Progenitor cell of endocrine pancreas (in vitro differentiated cells): ENCODE measurements at regions not wholly inside any gene's neighbourhood (a gene's known extent, or its start where the extent isn't known, plus 50 kb on each side); places are given as distances from the start of the nearest gene placed in this dataset.

Experiments
- DNase-seq: peaks from one replicate; pipeline ENCODE4 v3.0.0; 2021; ENCODE audit warnings: low spot score; ENCODE audit not compliant: unreplicated experiment
- H3K27ac Mint-ChIP-seq: 2 replicates; pipeline ENCODE4 v1.8.0; 2021; ENCODE audit warnings: mild to moderate bottlenecking, moderate library complexity, mixed read lengths
- H3K27me3 Mint-ChIP-seq: 2 replicates; pipeline ENCODE4 v1.8.0; 2021; ENCODE audit warnings: mixed read lengths
- H3K36me3 Mint-ChIP-seq: 2 replicates; pipeline ENCODE4 v1.8.0; 2022; ENCODE audit warnings: mixed read lengths; ENCODE audit not compliant: insufficient read depth
- H3K4me1 Mint-ChIP-seq: 2 replicates; pipeline ENCODE4 v1.8.0; 2021; ENCODE audit warnings: low read depth, mixed read lengths
- H3K4me3 Mint-ChIP-seq: 2 replicates; pipeline ENCODE4 v1.8.0; 2021; ENCODE audit warnings: low read depth, mild to moderate bottlenecking, moderate library complexity, mixed read lengths
- H3K9me3 Mint-ChIP-seq: 2 replicates; pipeline ENCODE4 v1.8.0; 2021; ENCODE audit warnings: low read depth, mixed read lengths
- TF ChIP-seq, protein P1 (sequence below): fragments of 200-600 bp; sonication (generic); IDR thresholded peaks from one replicate; pipeline ENCODE4 v1.5.0; 2021; ENCODE audit warnings: antibody characterized with exemption, mild to moderate bottlenecking; ENCODE audit not compliant: unreplicated experiment

DNA sequence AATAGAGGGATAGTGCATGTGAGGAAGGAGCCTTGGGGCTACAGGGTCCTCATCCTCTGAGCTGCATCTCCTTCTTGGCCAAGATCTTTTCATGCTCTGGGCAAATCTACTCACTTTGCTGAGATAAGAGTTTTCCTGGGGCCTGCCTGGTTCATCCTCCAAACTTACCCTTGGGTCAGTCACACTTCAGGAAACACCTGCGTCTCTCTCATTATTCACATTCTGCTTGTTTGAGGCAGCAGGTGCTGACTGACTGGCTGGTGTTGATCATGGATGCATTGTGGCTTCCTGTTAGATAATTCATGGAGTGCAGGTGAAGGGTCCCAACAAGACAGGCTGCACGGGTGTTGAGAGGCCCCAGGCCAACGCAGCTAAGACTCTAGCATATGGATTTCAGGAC, 162.6 kb downstream of the SALL1 start:
- Mint-ChIP-seq H3K4me1 (no peaks in the 10 kb centered on the region), H3K4me3 (no peak overlapping the region)
- no peak for DNase-seq

DNA sequence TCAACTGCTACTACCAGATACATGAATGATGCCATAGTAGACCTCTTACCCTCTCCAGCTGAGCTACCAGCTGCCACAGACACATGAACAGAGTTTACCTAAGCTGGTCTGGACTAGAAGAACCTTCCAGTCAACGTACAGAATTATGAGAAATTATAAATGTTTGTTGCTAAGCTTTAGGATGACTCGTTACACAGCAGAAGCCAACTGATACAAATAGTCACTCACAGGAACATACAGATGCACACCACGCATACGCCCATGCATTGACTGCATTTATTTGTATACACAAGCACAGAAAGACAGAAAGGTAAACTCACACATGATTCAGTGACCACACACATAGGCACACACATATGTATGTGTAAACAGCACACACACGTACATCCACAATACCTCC, 164.6 kb downstream of the SALL1 start:
- no peak for DNase-seq
- Mint-ChIP-seq H3K4me1 (no peaks in the 10 kb centered on the region), H3K27ac (no peak overlapping the region), H3K9me3 (peaks cover 3% of the 10 kb centered on the region), H3K27me3 (peaks cover 23% of the 10 kb centered on the region), H3K36me3 (no peaks in the 10 kb centered on the region), H3K4me3 (no peak overlapping the region)
- TF ChIP-seq, protein P1, sequence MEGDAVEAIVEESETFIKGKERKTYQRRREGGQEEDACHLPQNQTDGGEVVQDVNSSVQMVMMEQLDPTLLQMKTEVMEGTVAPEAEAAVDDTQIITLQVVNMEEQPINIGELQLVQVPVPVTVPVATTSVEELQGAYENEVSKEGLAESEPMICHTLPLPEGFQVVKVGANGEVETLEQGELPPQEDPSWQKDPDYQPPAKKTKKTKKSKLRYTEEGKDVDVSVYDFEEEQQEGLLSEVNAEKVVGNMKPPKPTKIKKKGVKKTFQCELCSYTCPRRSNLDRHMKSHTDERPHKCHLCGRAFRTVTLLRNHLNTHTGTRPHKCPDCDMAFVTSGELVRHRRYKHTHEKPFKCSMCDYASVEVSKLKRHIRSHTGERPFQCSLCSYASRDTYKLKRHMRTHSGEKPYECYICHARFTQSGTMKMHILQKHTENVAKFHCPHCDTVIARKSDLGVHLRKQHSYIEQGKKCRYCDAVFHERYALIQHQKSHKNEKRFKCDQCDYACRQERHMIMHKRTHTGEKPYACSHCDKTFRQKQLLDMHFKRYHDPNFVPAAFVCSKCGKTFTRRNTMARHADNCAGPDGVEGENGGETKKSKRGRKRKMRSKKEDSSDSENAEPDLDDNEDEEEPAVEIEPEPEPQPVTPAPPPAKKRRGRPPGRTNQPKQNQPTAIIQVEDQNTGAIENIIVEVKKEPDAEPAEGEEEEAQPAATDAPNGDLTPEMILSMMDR, result no peak

More for the DNA sequence above, 162.6 kb downstream of the SALL1 start:
- TF ChIP-seq, protein P1, result no peak
- peaks cover 20% of the 10 kb centered on the region for H3K27me3 Mint-ChIP-seq
- H3K9me3 Mint-ChIP-seq, result peaks cover 3% of the 10 kb centered on the region
- H3K36me3 Mint-ChIP-seq, result no peaks in the 10 kb centered on the region
- no peak overlapping the region for H3K27ac Mint-ChIP-seq

DNA sequence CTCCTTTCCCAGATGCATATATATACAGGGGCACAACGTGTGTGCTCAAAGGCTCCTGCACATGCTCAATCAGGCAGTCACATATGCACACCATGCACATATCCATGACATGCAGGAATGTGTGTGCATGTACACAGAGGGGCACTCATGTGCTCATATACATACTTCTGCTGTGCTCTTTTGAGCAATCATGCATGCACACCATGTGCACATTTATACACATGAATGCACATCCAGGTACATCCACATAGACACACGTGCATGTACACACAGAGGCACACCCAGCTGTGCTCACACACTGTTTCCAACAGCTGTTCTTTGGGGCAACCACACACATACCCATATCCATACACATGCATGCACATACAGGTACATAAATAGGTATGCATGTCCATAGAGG, 165.3 kb downstream of the SALL1 start:
- Mint-ChIP-seq H3K4me1 (no peaks in the 10 kb centered on the region), H3K36me3 (no peaks in the 10 kb centered on the region), H3K4me3 (no peak overlapping the region), H3K9me3 (peaks cover 3% of the 10 kb centered on the region), H3K27ac (no peak overlapping the region), H3K27me3 (peaks cover 27% of the 10 kb centered on the region)
- DNase-seq, result no peak
- TF ChIP-seq, protein P1, result no peak

DNA sequence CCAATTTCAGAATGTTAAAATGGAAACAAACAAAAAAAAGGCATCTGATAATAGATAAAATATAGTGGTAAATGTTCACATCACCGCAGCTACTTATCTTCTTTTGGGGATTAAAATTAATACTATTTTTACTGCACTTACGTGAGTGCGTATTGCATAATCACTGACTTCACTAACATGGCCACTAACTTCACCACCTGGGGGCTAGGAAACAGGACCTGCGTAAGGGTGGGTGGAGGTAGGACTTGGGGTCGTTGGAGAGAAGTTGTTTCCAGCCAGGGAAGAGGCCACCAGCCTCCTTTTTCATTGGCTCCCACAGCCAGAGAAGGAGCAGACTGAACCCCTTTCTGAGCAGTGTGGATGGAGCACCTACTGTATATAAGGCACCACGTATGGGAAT, 166.4 kb downstream of the SALL1 start:
- Mint-ChIP-seq H3K27me3 (peaks cover 22% of the 10 kb centered on the region), H3K4me3 (no peak overlapping the region), H3K27ac (no peak overlapping the region), H3K4me1 (no peaks in the 10 kb centered on the region), H3K9me3 (peaks cover 3% of the 10 kb centered on the region), H3K36me3 (no peaks in the 10 kb centered on the region)
- TF ChIP-seq, protein P1, result no peak
- DNase-seq, result no peak

DNA sequence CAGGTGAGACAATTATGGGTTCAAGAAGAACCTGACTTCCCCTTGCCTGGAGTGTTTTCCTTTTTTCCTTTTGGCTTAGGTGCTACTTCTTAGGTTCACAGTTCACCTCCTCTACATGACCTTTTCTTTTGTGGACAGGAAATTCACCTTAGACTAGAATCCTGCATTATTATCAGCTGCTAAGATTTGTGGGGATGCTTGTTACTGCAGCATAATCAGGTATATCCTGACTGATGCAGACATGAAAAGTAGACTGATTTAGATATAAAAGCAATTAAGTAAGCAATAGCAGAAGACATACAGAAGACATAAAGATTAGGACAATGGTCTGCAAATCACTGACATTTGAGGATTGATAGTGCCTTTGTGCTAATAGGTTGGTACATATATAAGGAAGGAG, 168.3 kb downstream of the SALL1 start:
- no peak for DNase-seq
- Mint-ChIP-seq H3K27ac (no peak overlapping the region), H3K4me1 (no peaks in the 10 kb centered on the region), H3K9me3 (peaks cover 3% of the 10 kb centered on the region), H3K27me3 (peaks cover 19% of the 10 kb centered on the region), H3K36me3 (no peaks in the 10 kb centered on the region), H3K4me3 (no peak overlapping the region)
- TF ChIP-seq, protein P1, result no peak
